ENCODE measurements at regions not wholly inside any gene's neighbourhood (a gene's known extent, or its start where the extent isn't known, plus 50 kb on each side); places are given as distances from the start of the nearest gene placed in this dataset.
"Not testable (repeated sequence)": the region's sequence is repeated elsewhere in the genome, so short reads cannot be mapped to it uniquely, and the experiment has no call there.

DNA sequence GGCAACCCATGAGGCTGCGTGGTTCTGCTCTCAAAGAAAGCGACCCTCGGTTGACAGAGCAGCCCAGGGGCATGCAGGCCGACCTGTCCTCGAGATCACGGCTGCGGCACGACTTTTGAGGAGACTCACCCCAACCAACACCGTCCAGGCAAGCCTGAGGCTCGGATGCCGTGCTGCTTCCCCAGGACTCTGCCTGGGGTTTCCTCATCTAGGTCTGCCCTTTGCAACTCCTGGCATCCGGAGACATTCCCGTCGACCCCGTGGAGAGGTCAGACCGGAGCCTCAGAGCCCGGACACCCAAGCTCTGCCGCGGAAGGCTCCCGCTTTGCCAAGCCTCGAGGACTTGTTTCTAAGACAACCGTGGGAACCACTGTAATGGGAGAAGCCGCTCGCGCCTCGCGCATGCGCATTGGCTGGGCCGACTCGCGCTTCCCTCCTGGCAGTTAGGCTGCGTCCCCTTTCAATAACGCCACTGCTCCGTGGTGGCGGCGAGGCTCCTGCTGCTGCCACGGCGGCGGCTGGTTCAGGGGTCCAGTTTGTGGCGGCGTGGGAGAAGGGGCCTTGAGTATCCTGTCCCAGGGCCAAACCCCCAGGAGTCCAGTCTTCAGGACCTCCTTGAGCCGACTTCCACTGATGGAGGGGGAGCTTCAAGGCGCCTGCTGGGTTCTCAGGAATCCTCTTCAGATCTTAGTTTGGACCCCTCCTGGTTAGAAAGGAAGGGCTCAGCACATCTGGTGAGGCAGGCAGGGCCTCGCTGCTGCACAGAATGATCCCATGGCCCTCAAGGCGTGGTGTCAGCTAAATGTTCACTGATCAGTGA is 101.7 kb upstream of the ZNF337 start:
- not testable (repeated sequence) for DNase-seq (ENCODE audit: low read depth)

- DNase-seq (ENCODE audit: low read depth) = not testable (repeated sequence)
Measured at GRCh38 chr20:25797062-25797461, 100.4 kb upstream of the ZNF337 start.

GRCh38 chr20:25777241-25777640 is 80.6 kb upstream of the ZNF337 start:
- not testable (repeated sequence) for DNase-seq (ENCODE audit: low read depth)

DNA sequence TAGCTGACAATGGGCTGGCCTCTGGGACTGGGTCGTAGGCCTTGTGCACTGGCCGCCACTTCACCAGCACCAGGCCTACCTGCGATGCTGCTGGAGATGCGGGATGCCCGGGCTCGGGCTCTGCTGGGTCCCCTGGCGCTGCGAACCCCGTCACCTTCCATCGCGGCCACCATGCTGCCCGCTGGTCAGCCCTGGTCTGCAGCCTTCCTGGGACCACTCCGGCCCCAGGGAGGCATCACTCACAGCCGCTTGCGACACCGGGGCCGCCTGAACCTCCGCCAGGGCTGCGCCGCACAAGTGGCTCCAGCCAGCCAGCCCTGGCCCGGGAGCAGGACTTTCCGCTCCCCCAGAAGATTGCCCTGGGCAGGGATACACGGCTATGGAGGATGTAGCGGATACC is 78.1 kb upstream of the ZNF337 start:
- DNase-seq (ENCODE audit: low read depth) = not testable (repeated sequence)

GRCh38 chr20:25774203-25774602 is 77.5 kb upstream of the ZNF337 start:
- not testable (repeated sequence) for DNase-seq (ENCODE audit: low read depth)

GRCh38 chr20:25772437-25772836 is 75.8 kb upstream of the ZNF337 start:
- not testable (repeated sequence) for DNase-seq (ENCODE audit: low read depth)

DNA sequence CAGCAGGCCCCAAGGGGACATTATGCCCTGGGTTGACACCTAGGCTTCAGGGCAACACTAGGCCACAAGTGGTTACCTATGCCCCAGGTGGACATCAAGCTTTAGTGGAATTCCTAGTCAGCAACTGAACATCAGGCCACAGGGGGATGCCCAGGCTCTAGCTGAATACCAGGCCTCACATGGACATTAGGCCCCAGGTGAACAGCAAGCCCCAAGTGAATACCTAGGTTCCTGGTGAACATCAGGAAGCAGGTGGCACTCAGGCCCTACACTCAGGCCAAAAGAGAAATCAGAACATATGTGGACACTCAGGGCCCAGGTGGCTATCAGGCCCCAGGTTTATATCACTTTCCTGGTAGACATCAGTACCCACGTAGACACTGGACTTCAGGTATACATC is 75.2 kb upstream of the ZNF337 start:
- DNase-seq (ENCODE audit: low read depth) = not testable (repeated sequence)

- no peak for DNase-seq (ENCODE audit: low read depth)
Measured at GRCh38 chr20:25761596-25761995, 64.9 kb upstream of the ZNF337 start.

DNA sequence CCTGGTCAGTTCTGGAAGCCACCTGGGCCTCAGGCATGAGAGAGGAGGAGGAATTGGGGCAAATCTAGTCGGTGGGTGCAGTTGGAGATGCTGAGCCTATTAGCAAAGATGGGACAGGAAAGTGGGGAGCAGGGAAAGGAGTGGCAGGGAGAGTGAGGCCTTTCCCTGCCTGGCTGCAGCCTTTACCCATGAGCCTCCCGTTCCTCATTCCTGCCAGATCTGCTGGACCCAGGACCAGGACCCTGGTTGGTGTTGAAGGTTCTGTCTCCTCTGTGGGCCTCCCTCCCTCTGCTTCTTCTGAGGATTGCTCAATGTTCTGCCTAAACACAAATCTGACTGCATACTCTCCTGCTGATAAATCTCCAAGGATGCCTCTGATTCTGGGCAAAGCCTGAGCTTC is 64.4 kb upstream of the ZNF337 start:
- not testable (repeated sequence) for DNase-seq (ENCODE audit: low read depth)

- DNase-seq (ENCODE audit: low read depth) = peak; percentile 38
Measured at GRCh38 chr20:25750765-25751696, 54.4 kb upstream of the ZNF337 start.

GRCh38 chr20:25750220-25750764 is 53.6 kb upstream of the ZNF337 start:
- no peak for DNase-seq (ENCODE audit: low read depth)

GRCh38 chr20:25749649-25750048 is 53.0 kb upstream of the ZNF337 start:
- no peak for DNase-seq (ENCODE audit: low read depth)

All from fibroblast of gingiva (primary cell).